GM21619 (cell line): ENCODE measurements at regions not wholly inside any gene's neighbourhood (a gene's known extent, or its start where the extent isn't known, plus 50 kb on each side); places are given as distances from the start of the nearest gene placed in this dataset.
"Not testable (repeated sequence)": the region's sequence is repeated elsewhere in the genome, so short reads cannot be mapped to it uniquely, and the experiment has no call there.

ENCODE experiments used
- ATAC-seq: cut with Tn5 transposase; IDR thresholded peaks from one replicate; pipeline ENCODE4 v1.9.1; 2021; ENCODE audit not compliant: unreplicated experiment

- no peak for ATAC-seq
Observed at GRCh38 chr13:109408591-109409382, 377.6 kb downstream of the IRS2 start.

- ATAC-seq: no peak
Observed at GRCh38 chr13:109406376-109406992, 379.9 kb downstream of the IRS2 start.

- no peak for ATAC-seq
Observed at GRCh38 chr13:109403012-109403421, 383.4 kb downstream of the IRS2 start.

GRCh38 chr13:109401891-109402290, 384.5 kb downstream of the IRS2 start:
- ATAC-seq: no peak

GRCh38 chr13:109401307-109401706, 385.1 kb downstream of the IRS2 start:
- ATAC-seq: no peak

GRCh38 chr13:109400624-109401257, 385.6 kb downstream of the IRS2 start:
- no peak for ATAC-seq

GRCh38 chr13:109400209-109400608, 386.2 kb downstream of the IRS2 start:
- ATAC-seq: no peak

- not testable (repeated sequence) for ATAC-seq
Observed at GRCh38 chr13:109398071-109398470, 388.3 kb downstream of the IRS2 start.

GRCh38 chr13:109397285-109397684, 389.1 kb downstream of the IRS2 start:
- no peak for ATAC-seq

GRCh38 chr13:109396266-109396665, 390.1 kb downstream of the IRS2 start:
- ATAC-seq: no peak

- ATAC-seq: no peak
Observed at GRCh38 chr13:109395014-109395413, 391.4 kb downstream of the IRS2 start.

- ATAC-seq: no peak
Observed at GRCh38 chr13:109394311-109394988, 391.9 kb downstream of the IRS2 start.

GRCh38 chr13:109393045-109393444, 393.3 kb downstream of the IRS2 start:
- no peak for ATAC-seq

- ATAC-seq: no peak
Observed at GRCh38 chr13:109390391-109390790, 396.0 kb downstream of the IRS2 start.

GRCh38 chr13:109389892-109390345, 396.5 kb downstream of the IRS2 start:
- no peak for ATAC-seq

GRCh38 chr13:109389456-109389855, 396.9 kb downstream of the IRS2 start:
- no peak for ATAC-seq

- no peak for ATAC-seq
Observed at GRCh38 chr13:109387471-109387870, 398.9 kb downstream of the IRS2 start.

GRCh38 chr13:109385242-109385560, 401.2 kb downstream of the IRS2 start:
- no peak for ATAC-seq

GRCh38 chr13:109384491-109385241, 401.7 kb downstream of the IRS2 start:
- ATAC-seq: no peak

GRCh38 chr13:109383683-109384082, 402.7 kb downstream of the IRS2 start:
- no peak for ATAC-seq
